Keratinocyte (primary cell): ENCODE measurements at regions not wholly inside any gene's neighbourhood (a gene's known extent, or its start where the extent isn't known, plus 50 kb on each side); places are given as distances from the start of the nearest gene placed in this dataset.

Experiments
- EZH2 ChIP-seq: IDR thresholded peaks from one replicate; pipeline ENCODE4 v1.6.1; 2012; ENCODE audit warnings: inconsistent platforms, mild to moderate bottlenecking, low read length, moderate library complexity
- TF ChIP-seq, protein P1 (sequence below), 3 experiments: IDR thresholded peaks in 1 of 3; conservative IDR thresholded peaks in 1 of 3; optimal IDR thresholded peaks in 1 of 3; 2 replicates in 2 of 3; 3 replicates in 1 of 3; pipeline versions ENCODE3 to v1.5.1; 2011; ENCODE audit warnings: low read length in 3 of 3, mild to moderate bottlenecking in 3 of 3, moderate library complexity in 2 of 3, control low read depth in 1 of 3, inconsistent platforms in 1 of 3; ENCODE audit not compliant: insufficient read depth in 2 of 3; ENCODE audit errors: extremely low read depth in 1 of 3

DNA sequence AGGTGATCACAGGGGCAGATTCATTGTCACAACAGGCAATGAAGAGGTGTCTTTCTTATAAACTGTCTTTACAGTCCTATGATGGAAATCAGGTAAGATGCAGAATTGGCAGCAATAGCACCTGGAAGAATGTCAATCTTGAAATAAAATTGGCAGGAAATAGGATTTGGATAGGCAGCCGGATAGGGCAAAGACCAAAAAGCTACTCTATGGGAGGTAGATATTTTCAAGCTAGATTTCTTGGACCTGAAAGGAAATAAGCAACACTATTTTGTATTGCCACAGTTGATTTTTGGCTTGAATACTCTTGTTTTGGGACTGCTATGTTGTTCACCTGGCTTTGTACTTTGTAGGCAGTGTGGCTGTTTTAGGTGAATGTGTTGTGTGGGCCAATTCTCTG is 314.2 kb downstream of the SLC7A11 start:
- TF ChIP-seq, protein P1, sequence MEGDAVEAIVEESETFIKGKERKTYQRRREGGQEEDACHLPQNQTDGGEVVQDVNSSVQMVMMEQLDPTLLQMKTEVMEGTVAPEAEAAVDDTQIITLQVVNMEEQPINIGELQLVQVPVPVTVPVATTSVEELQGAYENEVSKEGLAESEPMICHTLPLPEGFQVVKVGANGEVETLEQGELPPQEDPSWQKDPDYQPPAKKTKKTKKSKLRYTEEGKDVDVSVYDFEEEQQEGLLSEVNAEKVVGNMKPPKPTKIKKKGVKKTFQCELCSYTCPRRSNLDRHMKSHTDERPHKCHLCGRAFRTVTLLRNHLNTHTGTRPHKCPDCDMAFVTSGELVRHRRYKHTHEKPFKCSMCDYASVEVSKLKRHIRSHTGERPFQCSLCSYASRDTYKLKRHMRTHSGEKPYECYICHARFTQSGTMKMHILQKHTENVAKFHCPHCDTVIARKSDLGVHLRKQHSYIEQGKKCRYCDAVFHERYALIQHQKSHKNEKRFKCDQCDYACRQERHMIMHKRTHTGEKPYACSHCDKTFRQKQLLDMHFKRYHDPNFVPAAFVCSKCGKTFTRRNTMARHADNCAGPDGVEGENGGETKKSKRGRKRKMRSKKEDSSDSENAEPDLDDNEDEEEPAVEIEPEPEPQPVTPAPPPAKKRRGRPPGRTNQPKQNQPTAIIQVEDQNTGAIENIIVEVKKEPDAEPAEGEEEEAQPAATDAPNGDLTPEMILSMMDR (optimal IDR thresholded peaks at IDR 0.05 in 1 of 3, IDR thresholded peaks at IDR 0.05 in 1 of 3, conservative IDR thresholded peaks at IDR 0.05 in 1 of 3; ENCODE audit: extremely low read depth in 1 of 3, insufficient read depth in 2 of 3, low read length in 3 of 3): no peak
- no peak for TF ChIP-seq EZH2
